ENCODE measurements at regions not wholly inside any gene's neighbourhood (a gene's known extent, or its start where the extent isn't known, plus 50 kb on each side); places are given as distances from the start of the nearest gene placed in this dataset.
A peak's percentile ranks its signal among the peaks of the same experiment; 100 is the strongest.

GRCh38 chr15:47503876-47504275 is 213.4 kb upstream of the SEMA6D start:
- DNase-seq (ENCODE audit: low spot score) = peak; percentile 1
- in situ Hi-C loops (cut with HindIII; ENCODE audit: low sequenced_read_pairs) = no loop called here

- no peak for DNase-seq (ENCODE audit: low spot score)
- in situ Hi-C loops (cut with HindIII; ENCODE audit: low sequenced_read_pairs) = no loop called here
Measured at GRCh38 chr15:47504624-47505256, 212.6 kb upstream of the SEMA6D start.

GRCh38 chr15:47505712-47506328 is 211.5 kb upstream of the SEMA6D start:
- in situ Hi-C loops (cut with HindIII; ENCODE audit: low sequenced_read_pairs) = no loop called here

GRCh38 chr15:47506329-47507100 is 210.8 kb upstream of the SEMA6D start:
- peak; percentile 57 for DNase-seq (ENCODE audit: low spot score)
- in situ Hi-C loops (cut with HindIII; ENCODE audit: low sequenced_read_pairs) = no loop called here

More at GRCh38 chr15:47505712-47506328, 211.5 kb upstream of the SEMA6D start:
- no peak for DNase-seq (ENCODE audit: low spot score)

GRCh38 chr15:47507221-47507985 is 209.9 kb upstream of the SEMA6D start:
- in situ Hi-C loops (cut with HindIII; ENCODE audit: low sequenced_read_pairs) = no loop called here
- peak; percentile 19 for DNase-seq (ENCODE audit: low spot score)

GRCh38 chr15:47511261-47511660 is 206.0 kb upstream of the SEMA6D start:
- in situ Hi-C loops (cut with HindIII; ENCODE audit: low sequenced_read_pairs) = no loop called here
- DNase-seq (ENCODE audit: low spot score) = no peak

- in situ Hi-C loops (cut with HindIII; ENCODE audit: low sequenced_read_pairs) = no loop called here
Measured at GRCh38 chr15:47513471-47513870, 203.8 kb upstream of the SEMA6D start.

GRCh38 chr15:47514200-47514652 is 203.1 kb upstream of the SEMA6D start:
- DNase-seq (ENCODE audit: low spot score) = no peak
- in situ Hi-C loops (cut with HindIII; ENCODE audit: low sequenced_read_pairs) = no loop called here

More at GRCh38 chr15:47513471-47513870, 203.8 kb upstream of the SEMA6D start:
- peak; percentile 7 for DNase-seq (ENCODE audit: low spot score)

- in situ Hi-C loops (cut with HindIII; ENCODE audit: low sequenced_read_pairs) = no loop called here
- DNase-seq (ENCODE audit: low spot score) = no peak
Measured at GRCh38 chr15:47516558-47516957, 200.7 kb upstream of the SEMA6D start.

- no peak for DNase-seq (ENCODE audit: low spot score)
- in situ Hi-C loops (cut with HindIII; ENCODE audit: low sequenced_read_pairs) = no loop called here
Measured at GRCh38 chr15:47516972-47517371, 200.3 kb upstream of the SEMA6D start.

GRCh38 chr15:47517737-47518136 is 199.6 kb upstream of the SEMA6D start:
- in situ Hi-C loops (cut with HindIII; ENCODE audit: low sequenced_read_pairs) = no loop called here
- DNase-seq (ENCODE audit: low spot score) = no peak

- no peak for DNase-seq (ENCODE audit: low spot score)
- in situ Hi-C loops (cut with HindIII; ENCODE audit: low sequenced_read_pairs) = no loop called here
Measured at GRCh38 chr15:47523681-47524475, 193.4 kb upstream of the SEMA6D start.

- in situ Hi-C loops (cut with HindIII; ENCODE audit: low sequenced_read_pairs) = no loop called here
- DNase-seq (ENCODE audit: low spot score) = no peak
Measured at GRCh38 chr15:47529241-47529640, 188.1 kb upstream of the SEMA6D start.

- in situ Hi-C loops (cut with HindIII; ENCODE audit: low sequenced_read_pairs) = no loop called here
- no peak for DNase-seq (ENCODE audit: low spot score)
Measured at GRCh38 chr15:47534673-47535072, 182.6 kb upstream of the SEMA6D start.

GRCh38 chr15:47541562-47541961 is 175.7 kb upstream of the SEMA6D start:
- DNase-seq (ENCODE audit: low spot score) = no peak
- in situ Hi-C loops (cut with HindIII; ENCODE audit: low sequenced_read_pairs) = no loop called here

GRCh38 chr15:47542312-47542989 is 174.9 kb upstream of the SEMA6D start:
- no peak for DNase-seq (ENCODE audit: low spot score)
- in situ Hi-C loops (cut with HindIII; ENCODE audit: low sequenced_read_pairs) = no loop called here

GRCh38 chr15:47548231-47548630 is 169.1 kb upstream of the SEMA6D start:
- in situ Hi-C loops (cut with HindIII; ENCODE audit: low sequenced_read_pairs) = no loop called here
- DNase-seq (ENCODE audit: low spot score) = no peak

- in situ Hi-C loops (cut with HindIII; ENCODE audit: low sequenced_read_pairs) = no loop called here
Measured at GRCh38 chr15:47548986-47549385, 168.3 kb upstream of the SEMA6D start.

More at GRCh38 chr15:47548986-47549385, 168.3 kb upstream of the SEMA6D start:
- DNase-seq (ENCODE audit: low spot score) = no peak
